ENCODE measurements at regions not wholly inside any gene's neighbourhood (a gene's known extent, or its start where the extent isn't known, plus 50 kb on each side); places are given as distances from the start of the nearest gene placed in this dataset.

- Histone ChIP-seq H4K20me1 (ENCODE audit: control insufficient read depth, insufficient read depth, low read depth, low read length) (no peaks in the 10 kb centered on the region), H3K4me3 (ENCODE audit: low read length) (no peak overlapping the region), H3K9me2 (replicated peaks; ENCODE audit: control insufficient read depth, low read length) (no peaks in the 10 kb centered on the region), H3K4me2 (ENCODE audit: low read length) (no peak overlapping the region), H3K27me3 (ENCODE audit: control insufficient read depth, low read length) (peaks cover 32% of the 10 kb centered on the region), H3K27ac (ENCODE audit: low read depth, low read length) (no peak overlapping the region), H3K4me1 (ENCODE audit: control insufficient read depth, low read length) (peaks cover 13% of the 10 kb centered on the region), H3K9me3 (ENCODE audit: control insufficient read depth, insufficient read depth, low read length) (no peaks in the 10 kb centered on the region), H3K79me2 (ENCODE audit: control insufficient read depth, low read length) (no peaks in the 10 kb centered on the region), H3K36me3 (ENCODE audit: control insufficient read depth, low read length) (no peaks in the 10 kb centered on the region), H3F3A (ENCODE audit: control insufficient read depth, insufficient read depth) (no peaks in the 10 kb centered on the region)
- TF ChIP-seq EZH2phosphoT487 (IDR thresholded peaks at IDR 0.05; ENCODE audit: borderline replicate concordance, low read length) = no peak
- TF ChIP-seq, protein P1, sequence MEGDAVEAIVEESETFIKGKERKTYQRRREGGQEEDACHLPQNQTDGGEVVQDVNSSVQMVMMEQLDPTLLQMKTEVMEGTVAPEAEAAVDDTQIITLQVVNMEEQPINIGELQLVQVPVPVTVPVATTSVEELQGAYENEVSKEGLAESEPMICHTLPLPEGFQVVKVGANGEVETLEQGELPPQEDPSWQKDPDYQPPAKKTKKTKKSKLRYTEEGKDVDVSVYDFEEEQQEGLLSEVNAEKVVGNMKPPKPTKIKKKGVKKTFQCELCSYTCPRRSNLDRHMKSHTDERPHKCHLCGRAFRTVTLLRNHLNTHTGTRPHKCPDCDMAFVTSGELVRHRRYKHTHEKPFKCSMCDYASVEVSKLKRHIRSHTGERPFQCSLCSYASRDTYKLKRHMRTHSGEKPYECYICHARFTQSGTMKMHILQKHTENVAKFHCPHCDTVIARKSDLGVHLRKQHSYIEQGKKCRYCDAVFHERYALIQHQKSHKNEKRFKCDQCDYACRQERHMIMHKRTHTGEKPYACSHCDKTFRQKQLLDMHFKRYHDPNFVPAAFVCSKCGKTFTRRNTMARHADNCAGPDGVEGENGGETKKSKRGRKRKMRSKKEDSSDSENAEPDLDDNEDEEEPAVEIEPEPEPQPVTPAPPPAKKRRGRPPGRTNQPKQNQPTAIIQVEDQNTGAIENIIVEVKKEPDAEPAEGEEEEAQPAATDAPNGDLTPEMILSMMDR (IDR thresholded peaks at IDR 0.05; ENCODE audit: low read depth, low read length, poor library complexity, severe bottlenecking) = no peak
These were observed 62.3 kb downstream of the ZIC5 start for GRCh38 chr13:99909097-99909835.

DNA sequence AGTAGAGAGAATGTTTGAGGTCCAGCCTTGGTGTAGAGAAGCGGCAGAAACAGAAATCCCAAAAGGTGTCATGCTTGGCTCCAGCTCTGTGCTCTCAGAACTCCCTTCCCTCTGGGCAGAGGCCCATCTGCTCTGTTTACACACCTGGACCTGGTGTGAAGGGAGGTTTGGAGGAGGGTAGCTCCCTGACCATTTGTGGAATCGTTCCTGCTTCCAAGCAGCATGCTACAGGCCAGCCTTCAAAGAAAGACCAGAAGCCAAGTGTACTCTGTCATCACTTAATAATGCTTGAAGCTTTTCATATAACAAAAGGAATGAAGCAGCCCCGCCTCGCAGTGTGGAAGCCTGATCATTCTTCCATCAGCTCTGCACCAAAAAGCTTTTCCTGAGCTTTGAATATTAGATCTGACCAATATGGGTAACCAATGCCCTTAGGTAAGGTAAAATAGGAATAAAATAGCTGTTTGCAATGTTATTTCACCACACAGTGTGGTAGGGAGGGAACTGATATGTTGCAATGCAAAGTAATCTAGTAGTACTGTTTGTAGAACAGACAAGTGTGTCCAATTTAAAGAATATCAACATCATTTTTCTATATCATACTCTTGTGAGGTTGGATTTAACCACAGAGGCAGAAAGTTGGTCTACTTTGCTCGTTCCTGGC, 63.3 kb downstream of the ZIC5 start:
- Histone ChIP-seq H3K36me3 (ENCODE audit: control insufficient read depth, low read length) (no peaks in the 10 kb centered on the region), H3K27ac (ENCODE audit: low read depth, low read length) (no peak overlapping the region), H3K27me3 (ENCODE audit: control insufficient read depth, low read length) (peaks cover 30% of the 10 kb centered on the region), H3K4me3 (ENCODE audit: low read length) (no peak overlapping the region), H3K79me2 (ENCODE audit: control insufficient read depth, low read length) (no peaks in the 10 kb centered on the region), H4K20me1 (ENCODE audit: control insufficient read depth, insufficient read depth, low read depth, low read length) (no peaks in the 10 kb centered on the region), H3K9me2 (replicated peaks; ENCODE audit: control insufficient read depth, low read length) (no peaks in the 10 kb centered on the region), H3K9me3 (ENCODE audit: control insufficient read depth, insufficient read depth, low read length) (no peaks in the 10 kb centered on the region), H3F3A (ENCODE audit: control insufficient read depth, insufficient read depth) (no peaks in the 10 kb centered on the region), H3K4me1 (ENCODE audit: control insufficient read depth, low read length) (peaks cover 13% of the 10 kb centered on the region), H3K4me2 (ENCODE audit: low read length) (no peak overlapping the region)
- TF ChIP-seq, protein P1 (IDR thresholded peaks at IDR 0.05; ENCODE audit: low read depth, low read length, poor library complexity, severe bottlenecking) = no peak
- TF ChIP-seq EZH2phosphoT487 (IDR thresholded peaks at IDR 0.05; ENCODE audit: borderline replicate concordance, low read length) = no peak

GRCh38 chr13:99907627-99908026, 63.9 kb downstream of the ZIC5 start:
- peaks cover 13% of the 10 kb centered on the region for H3K4me1 ChIP-seq (ENCODE audit: control insufficient read depth, low read length)
- no peaks in the 10 kb centered on the region for H3K9me2 ChIP-seq (replicated peaks; ENCODE audit: control insufficient read depth, low read length)
- no peak overlapping the region for H3K4me2 ChIP-seq (ENCODE audit: low read length)
- H3K27ac ChIP-seq (ENCODE audit: low read depth, low read length) = no peak overlapping the region
- no peaks in the 10 kb centered on the region for H3K9me3 ChIP-seq (ENCODE audit: control insufficient read depth, insufficient read depth, low read length)
- no peaks in the 10 kb centered on the region for H4K20me1 ChIP-seq (ENCODE audit: control insufficient read depth, insufficient read depth, low read depth, low read length)
- H3K27me3 ChIP-seq (ENCODE audit: control insufficient read depth, low read length) = peaks cover 30% of the 10 kb centered on the region
- H3K79me2 ChIP-seq (ENCODE audit: control insufficient read depth, low read length) = no peaks in the 10 kb centered on the region
- no peak overlapping the region for H3K4me3 ChIP-seq (ENCODE audit: low read length)
- no peak for TF ChIP-seq EZH2phosphoT487 (IDR thresholded peaks at IDR 0.05; ENCODE audit: borderline replicate concordance, low read length)
- TF ChIP-seq, protein P1 (IDR thresholded peaks at IDR 0.05; ENCODE audit: low read depth, low read length, poor library complexity, severe bottlenecking) = no peak
- no peaks in the 10 kb centered on the region for H3K36me3 ChIP-seq (ENCODE audit: control insufficient read depth, low read length)
- no peaks in the 10 kb centered on the region for H3F3A ChIP-seq (ENCODE audit: control insufficient read depth, insufficient read depth)
